Neuron (in vitro differentiated cells): ENCODE measurements at regions not wholly inside any gene's neighbourhood (a gene's known extent, or its start where the extent isn't known, plus 50 kb on each side); places are given as distances from the start of the nearest gene placed in this dataset.

Experiments used
- H2AFZ ChIP-seq: one replicate; pipeline ENCODE4 v1.6.1; 2013; ENCODE audit warnings: low read depth, mild to moderate bottlenecking, inconsistent platforms, low read length, moderate library complexity
- H3K27me3 ChIP-seq: one replicate; pipeline ENCODE4 v1.6.1; 2013; ENCODE audit warnings: low read length; ENCODE audit not compliant: insufficient read depth
- H3K36me3 ChIP-seq: one replicate; pipeline ENCODE4 v1.6.1; 2013; ENCODE audit warnings: low read length; ENCODE audit not compliant: insufficient read depth
- H3K4me1 ChIP-seq: one replicate; pipeline ENCODE4 v1.6.1; 2013; ENCODE audit warnings: low read length; ENCODE audit not compliant: insufficient read depth
- H3K4me3 ChIP-seq: 2 replicates; pipeline ENCODE4 v1.5.1; 2013; ENCODE audit warnings: mild to moderate bottlenecking, low read length, moderate library complexity
- H3K9me3 ChIP-seq: one replicate; pipeline ENCODE4 v1.6.1; 2013; ENCODE audit warnings: low read length

DNA sequence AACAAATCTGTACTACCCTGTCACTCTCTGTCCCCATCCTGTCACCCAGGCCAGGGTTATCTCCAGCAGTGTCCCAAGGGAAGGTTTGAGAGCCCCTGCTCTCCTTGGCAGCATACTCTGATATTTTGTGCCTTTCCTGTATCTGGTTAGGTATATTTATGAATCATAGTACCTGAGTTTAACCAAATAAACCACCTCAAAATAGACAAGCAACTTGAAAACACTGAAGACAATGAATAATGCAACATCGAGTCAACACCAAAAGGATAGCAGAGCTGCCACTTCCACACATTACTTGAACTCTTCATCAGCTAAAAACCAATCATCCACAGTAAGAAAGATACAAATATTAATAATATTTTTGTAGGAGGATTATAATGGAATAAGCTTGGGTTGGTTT, 142.6 kb upstream of the TAB2 start:
- Histone ChIP-seq H3K4me3 (no peak overlapping the region), H3K4me1 (no peaks in the 10 kb centered on the region), H3K27me3 (no peaks in the 10 kb centered on the region), H3K36me3 (no peaks in the 10 kb centered on the region), H2AFZ (no peak overlapping the region), H3K9me3 (no peaks in the 10 kb centered on the region)

DNA sequence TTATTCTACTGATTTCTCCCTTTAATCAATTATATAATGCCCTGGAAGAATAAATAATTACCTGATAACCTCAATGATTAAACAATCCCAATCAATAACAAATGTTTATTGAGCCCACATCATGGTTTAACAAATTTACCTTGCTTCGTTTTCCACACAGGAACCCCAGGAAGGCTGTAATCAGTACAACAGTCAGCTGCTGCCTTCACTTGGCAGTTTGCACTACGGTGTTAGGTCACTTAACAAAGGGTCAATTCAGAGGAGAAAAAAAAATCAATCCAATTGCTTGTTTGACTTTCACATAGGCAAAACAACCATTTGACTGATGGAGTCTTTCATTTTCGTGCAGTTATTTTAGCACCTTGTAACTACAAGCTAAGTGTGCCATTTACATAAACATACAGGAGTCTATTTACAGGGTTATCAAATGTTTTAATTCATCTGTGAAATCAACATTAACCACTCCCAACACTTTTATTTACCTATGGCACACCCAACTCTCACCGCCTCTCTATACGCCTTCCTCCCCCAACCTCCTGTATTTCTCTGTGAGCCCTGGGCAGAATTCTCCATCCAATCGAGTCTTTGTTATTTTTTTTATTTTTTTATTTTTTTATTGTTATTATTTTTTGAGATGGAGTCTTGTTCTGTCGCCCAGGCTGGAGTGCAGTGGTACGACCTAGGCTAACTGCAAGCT, 140.4 kb upstream of the TAB2 start:
- Histone ChIP-seq H3K27me3 (no peaks in the 10 kb centered on the region), H3K4me1 (no peaks in the 10 kb centered on the region), H2AFZ (no peak overlapping the region), H3K9me3 (no peaks in the 10 kb centered on the region), H3K36me3 (no peaks in the 10 kb centered on the region), H3K4me3 (no peak overlapping the region)

DNA sequence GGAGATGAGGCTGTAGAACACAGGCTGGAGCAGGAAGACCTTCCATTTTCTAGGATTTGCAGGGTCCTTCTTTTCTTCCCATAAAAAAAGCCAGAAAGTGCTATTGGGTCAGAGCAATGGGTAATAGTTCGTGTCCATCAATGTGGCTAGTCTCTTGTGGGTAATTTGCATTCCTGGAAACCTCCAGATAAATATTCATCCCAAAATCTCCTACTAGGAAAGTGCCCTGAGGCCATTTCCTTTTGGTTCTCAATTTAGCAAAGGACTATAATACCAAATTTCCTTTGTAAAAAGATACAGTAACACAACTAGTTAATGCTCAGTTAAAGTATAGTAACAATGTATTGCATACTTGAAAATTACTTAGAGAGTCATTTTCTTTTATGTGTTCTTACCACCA, 138.1 kb upstream of the TAB2 start:
- Histone ChIP-seq H3K4me1 (no peaks in the 10 kb centered on the region), H3K9me3 (no peaks in the 10 kb centered on the region), H3K36me3 (no peaks in the 10 kb centered on the region), H3K27me3 (no peaks in the 10 kb centered on the region), H2AFZ (no peak overlapping the region), H3K4me3 (no peak overlapping the region)

DNA sequence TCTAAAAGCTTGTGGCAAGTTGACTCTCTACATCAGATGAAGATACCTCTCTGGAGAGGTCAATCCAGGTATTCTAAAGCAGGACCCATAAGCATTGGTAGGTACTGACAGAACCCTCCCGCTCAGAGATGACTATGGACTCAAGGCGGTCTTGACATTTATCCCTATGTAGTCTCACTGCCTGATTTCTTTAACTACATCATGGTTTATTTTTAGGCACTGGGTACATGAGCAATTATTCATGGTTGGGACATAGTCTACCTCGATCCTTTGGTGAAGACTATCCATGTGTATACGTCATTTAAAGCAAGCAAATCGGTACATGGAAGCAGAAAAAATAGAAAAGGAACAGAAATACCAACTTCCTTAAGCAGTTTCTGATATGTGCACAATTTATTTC, 136.2 kb upstream of the TAB2 start:
- no peaks in the 10 kb centered on the region for H3K9me3 ChIP-seq
- no peak overlapping the region for H3K4me3 ChIP-seq
- no peaks in the 10 kb centered on the region for H3K36me3 ChIP-seq
- no peaks in the 10 kb centered on the region for H3K4me1 ChIP-seq
- no peaks in the 10 kb centered on the region for H3K27me3 ChIP-seq
- no peak overlapping the region for H2AFZ ChIP-seq

DNA sequence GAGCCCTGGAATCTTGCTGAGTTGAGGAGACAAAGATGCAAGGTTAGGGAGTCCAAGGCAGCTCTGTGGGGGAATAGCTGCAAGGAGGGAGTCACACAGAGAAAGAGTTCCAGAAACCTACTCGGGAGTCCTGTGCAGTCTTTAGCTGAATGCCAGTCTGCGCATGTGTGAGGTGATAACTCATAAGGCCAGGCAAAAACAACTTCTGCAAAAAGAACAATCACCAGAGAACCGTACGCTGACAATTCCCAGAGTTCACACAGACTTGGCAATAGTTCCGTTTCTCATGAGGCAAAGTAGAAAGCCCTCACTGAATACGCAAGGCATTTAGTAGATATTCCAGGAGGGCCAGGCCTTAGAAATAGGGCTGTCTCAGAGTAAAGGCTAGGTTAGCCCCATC, 135.2 kb upstream of the TAB2 start:
- H3K4me1 ChIP-seq: no peaks in the 10 kb centered on the region
- H3K36me3 ChIP-seq: no peaks in the 10 kb centered on the region
- H3K4me3 ChIP-seq: no peak overlapping the region
- H2AFZ ChIP-seq: no peak overlapping the region
- H3K9me3 ChIP-seq: no peaks in the 10 kb centered on the region
- H3K27me3 ChIP-seq: no peaks in the 10 kb centered on the region

DNA sequence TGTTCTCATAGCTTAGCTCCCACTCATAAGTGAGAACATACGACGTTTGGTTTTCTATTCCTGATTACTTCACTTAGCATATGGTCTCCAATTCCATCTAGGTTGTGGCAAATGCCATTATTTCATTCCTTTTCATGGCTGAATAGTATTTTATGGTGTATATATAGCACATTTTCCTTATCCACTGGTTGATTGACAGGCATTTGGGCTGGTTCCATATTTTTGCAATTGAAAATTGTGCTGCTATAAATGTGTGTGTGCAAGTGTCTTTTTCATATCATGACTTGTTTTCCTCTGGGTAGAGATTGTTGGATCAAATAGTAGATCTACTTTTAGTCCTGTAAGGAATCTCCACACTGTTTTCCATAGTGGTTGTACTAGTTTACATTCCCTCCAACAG, 133.0 kb upstream of the TAB2 start:
- H3K4me1 ChIP-seq: no peaks in the 10 kb centered on the region
- no peak overlapping the region for H3K4me3 ChIP-seq
- no peaks in the 10 kb centered on the region for H3K9me3 ChIP-seq
- no peaks in the 10 kb centered on the region for H3K36me3 ChIP-seq
- H2AFZ ChIP-seq: no peak overlapping the region
- H3K27me3 ChIP-seq: no peaks in the 10 kb centered on the region

DNA sequence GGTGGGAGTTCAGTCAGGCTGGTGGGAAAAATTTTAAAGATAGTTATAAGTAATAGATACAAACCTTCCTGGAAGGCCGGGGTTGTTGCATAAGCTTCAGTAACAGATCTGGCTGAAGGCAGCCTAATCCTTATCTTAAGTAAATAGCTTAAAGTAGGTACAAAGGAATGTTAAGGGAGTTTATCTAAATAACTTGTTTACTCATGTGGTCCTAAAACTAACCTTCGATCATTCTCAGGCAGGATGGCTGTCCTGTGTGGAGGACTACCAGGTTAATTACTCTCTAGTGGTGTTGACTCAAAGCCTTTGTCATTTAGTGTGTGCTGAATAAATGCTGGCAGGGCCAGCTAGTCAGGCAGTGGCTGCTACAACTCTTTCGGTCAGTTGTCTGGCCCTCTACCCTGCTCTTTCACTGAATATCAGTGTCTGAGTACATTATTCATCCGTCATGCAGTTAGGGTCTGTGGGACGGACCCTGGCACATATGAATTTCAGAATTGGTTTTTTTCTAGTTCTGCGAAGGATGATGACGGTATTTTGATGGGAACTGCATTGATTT, 131.6 kb upstream of the TAB2 start:
- no peaks in the 10 kb centered on the region for H3K9me3 ChIP-seq
- no peak overlapping the region for H2AFZ ChIP-seq
- no peaks in the 10 kb centered on the region for H3K27me3 ChIP-seq
- H3K4me1 ChIP-seq: no peaks in the 10 kb centered on the region
- no peak overlapping the region for H3K4me3 ChIP-seq
- H3K36me3 ChIP-seq: no peaks in the 10 kb centered on the region

DNA sequence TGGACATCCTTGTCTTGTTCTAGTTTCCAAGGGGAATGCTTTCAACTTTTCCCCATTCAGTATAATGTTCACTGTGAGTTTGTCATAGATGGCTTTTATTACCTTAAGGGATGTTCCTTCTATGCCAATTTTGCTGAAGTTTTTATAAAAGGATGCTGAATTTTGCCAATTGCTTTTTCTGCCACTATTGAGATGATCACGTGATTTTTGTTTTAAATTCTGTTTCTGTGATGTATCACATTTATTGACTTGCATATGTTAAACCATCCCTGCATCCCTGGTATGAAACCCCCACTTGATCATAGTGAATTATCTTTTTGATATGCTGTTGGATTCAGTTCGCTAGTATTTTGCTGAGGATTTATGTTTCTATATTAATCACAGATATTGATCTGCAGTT, 130.6 kb upstream of the TAB2 start:
- no peaks in the 10 kb centered on the region for H3K36me3 ChIP-seq
- H3K9me3 ChIP-seq: no peaks in the 10 kb centered on the region
- no peaks in the 10 kb centered on the region for H3K27me3 ChIP-seq
- no peak overlapping the region for H2AFZ ChIP-seq
- no peaks in the 10 kb centered on the region for H3K4me1 ChIP-seq
- H3K4me3 ChIP-seq: no peak overlapping the region

DNA sequence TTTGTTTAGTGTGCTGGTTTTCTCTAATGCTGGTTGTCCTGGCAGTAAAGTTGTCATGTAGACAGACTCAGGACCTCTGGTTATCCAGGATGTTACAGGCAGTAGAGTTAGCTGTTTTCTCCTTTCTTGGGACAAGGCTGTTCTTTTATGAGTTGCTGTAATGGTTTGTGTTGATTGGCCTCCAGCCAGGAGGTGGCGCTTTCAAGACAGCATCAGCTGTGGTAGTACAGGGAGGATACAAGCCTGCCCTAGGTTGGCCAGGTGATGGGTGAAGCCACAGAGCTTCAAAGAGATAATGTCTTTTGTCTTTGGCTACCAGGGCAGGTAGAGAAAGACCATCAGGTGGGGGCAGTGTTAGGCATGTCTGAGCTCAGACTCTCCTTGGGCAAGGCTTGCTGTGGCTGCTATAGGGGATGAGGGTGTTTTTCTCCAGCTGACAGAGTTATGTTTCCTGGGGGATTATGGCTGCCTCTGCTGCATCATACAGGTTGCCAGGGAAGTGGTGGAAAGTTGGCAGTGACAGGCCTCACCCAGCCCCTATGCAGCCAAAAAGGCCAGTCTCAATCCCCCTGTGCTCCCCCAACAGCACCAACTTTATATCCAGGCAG, 127.2 kb upstream of the TAB2 start:
- Histone ChIP-seq H3K4me1 (no peaks in the 10 kb centered on the region), H3K36me3 (no peaks in the 10 kb centered on the region), H2AFZ (no peak overlapping the region), H3K9me3 (no peaks in the 10 kb centered on the region), H3K4me3 (no peak overlapping the region), H3K27me3 (no peaks in the 10 kb centered on the region)

DNA sequence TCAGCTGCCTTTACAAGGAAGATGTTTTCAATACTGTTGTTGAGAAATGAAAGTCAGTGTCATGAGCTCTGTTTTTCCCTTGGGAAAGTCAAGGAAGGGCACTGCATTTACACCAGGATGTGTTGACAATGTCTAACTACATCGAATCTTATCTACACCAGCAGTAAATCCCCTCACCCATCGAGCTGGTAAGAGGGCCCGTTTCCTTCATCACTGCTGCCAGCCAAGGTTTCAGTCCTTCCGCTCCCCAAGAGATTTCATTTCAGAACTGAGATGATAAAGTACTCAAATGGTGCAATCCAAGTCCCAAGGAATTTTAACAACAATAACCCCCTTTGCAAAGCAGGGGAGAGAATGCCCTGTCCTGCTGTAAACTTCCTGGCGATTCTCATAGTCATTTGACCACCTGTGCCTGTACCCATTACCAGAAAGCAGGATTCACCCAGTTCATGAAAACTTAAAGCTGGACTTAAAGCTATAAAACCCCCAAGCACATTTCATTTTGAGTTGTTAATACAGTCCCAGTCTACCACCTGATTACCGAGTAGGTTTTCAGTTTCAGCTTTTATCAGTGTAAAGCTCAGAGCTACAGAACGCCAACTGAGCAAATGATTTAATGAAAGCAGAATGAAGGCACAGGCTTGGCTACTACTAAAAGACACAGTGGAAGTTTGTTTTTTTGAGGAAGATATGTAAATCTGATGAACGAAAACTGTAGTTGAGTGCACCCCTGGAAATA, 122.5 kb upstream of the TAB2 start:
- Histone ChIP-seq H2AFZ (no peak overlapping the region), H3K4me1 (no peaks in the 10 kb centered on the region), H3K27me3 (no peaks in the 10 kb centered on the region), H3K4me3 (no peak overlapping the region), H3K9me3 (no peaks in the 10 kb centered on the region), H3K36me3 (no peaks in the 10 kb centered on the region)

DNA sequence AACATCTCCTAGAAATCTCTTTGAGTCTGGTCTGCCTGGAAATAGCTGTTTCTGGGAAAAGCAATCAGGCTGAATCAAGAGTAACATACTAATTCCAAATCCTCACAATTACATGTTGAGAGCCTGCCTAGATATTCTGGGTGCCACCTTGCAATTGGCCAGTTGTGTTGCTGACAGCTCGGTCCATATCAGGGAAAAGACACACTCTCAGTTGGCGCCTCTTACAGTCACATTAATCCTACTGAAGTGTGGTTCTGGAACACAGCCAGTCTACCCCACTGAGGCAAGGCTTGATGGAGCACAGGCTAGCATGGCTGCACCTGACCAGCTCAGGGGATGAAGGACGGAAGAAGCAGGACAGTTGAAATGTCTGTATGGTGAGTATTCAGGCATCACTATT, 121.4 kb upstream of the TAB2 start:
- Histone ChIP-seq H3K4me1 (peaks cover under 1% of the 10 kb centered on the region), H3K36me3 (no peaks in the 10 kb centered on the region), H3K9me3 (no peaks in the 10 kb centered on the region), H3K4me3 (no peak overlapping the region), H2AFZ (no peak overlapping the region), H3K27me3 (no peaks in the 10 kb centered on the region)

DNA sequence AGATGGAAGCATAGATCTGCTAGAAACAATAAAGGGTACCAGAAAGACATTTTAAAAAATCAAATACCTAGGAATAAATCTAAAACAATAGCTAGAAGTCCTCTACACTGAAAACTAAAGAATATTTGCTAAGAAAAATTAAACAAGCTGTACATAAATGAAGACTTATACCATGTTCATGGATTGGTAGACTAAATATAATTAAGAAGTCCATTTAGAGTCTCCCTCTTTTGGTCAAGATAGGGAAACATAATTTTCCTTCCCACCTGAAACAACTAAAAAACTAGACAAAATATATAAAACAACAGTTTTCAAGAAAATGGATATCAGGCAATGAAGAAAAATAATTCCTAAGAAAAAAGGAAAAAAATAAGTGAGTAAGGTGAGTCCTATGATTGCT, 120.0 kb upstream of the TAB2 start:
- Histone ChIP-seq H2AFZ (no peak overlapping the region), H3K27me3 (no peaks in the 10 kb centered on the region)

DNA sequence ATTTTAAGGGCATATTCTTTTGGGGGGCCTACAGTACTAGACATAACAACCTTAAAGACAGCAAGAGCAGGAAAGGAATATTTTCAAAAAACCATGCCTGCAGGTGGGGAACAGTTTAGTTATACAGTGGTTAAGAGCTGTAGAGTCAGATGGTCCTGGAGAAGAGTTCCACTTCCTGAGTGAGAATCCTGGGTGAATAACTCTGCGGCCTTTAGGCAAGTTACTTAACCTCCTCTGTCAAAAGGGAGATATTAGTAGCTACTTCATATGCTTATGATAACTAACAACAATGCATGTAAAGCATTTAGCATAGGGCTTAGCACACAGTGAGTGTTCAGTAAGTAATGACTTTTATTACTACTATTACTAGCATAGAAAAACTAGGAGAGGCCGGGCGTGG, 119.2 kb upstream of the TAB2 start:
- Histone ChIP-seq H3K9me3 (no peaks in the 10 kb centered on the region), H2AFZ (no peak overlapping the region), H3K4me3 (no peak overlapping the region), H3K4me1 (peaks cover 4% of the 10 kb centered on the region), H3K27me3 (no peaks in the 10 kb centered on the region), H3K36me3 (no peaks in the 10 kb centered on the region)

More for the DNA sequence above, 120.0 kb upstream of the TAB2 start:
- H3K4me1 ChIP-seq: peaks cover 4% of the 10 kb centered on the region
- H3K9me3 ChIP-seq: no peaks in the 10 kb centered on the region
- no peak overlapping the region for H3K4me3 ChIP-seq
- H3K36me3 ChIP-seq: no peaks in the 10 kb centered on the region
